Stimulated activated CD4-positive, alpha-beta T cell treated with anti-CD3 and anti-CD28 coated beads, Interleukin-12 subunit alpha, Interleukin-12 subunit beta, amount 100 ng/mL, for 48 hours (primary cell): ENCODE measurements at regions not wholly inside any gene's neighbourhood (a gene's known extent, or its start where the extent isn't known, plus 50 kb on each side); places are given as distances from the start of the nearest gene placed in this dataset.
A peak's percentile ranks its signal among the peaks of the same experiment; 100 is the strongest.
"Not testable (repeated sequence)": the region's sequence is repeated elsewhere in the genome, so short reads cannot be mapped to it uniquely, and the experiment has no call there.

Source experiments
- DNase-seq, 3 donors: peaks; one replicate each; pipeline ENCODE4 v3.0.0-alpha.2; 2020; ENCODE audit warnings: low read depth in 2 of 3, low spot score in 1 of 3

DNA sequence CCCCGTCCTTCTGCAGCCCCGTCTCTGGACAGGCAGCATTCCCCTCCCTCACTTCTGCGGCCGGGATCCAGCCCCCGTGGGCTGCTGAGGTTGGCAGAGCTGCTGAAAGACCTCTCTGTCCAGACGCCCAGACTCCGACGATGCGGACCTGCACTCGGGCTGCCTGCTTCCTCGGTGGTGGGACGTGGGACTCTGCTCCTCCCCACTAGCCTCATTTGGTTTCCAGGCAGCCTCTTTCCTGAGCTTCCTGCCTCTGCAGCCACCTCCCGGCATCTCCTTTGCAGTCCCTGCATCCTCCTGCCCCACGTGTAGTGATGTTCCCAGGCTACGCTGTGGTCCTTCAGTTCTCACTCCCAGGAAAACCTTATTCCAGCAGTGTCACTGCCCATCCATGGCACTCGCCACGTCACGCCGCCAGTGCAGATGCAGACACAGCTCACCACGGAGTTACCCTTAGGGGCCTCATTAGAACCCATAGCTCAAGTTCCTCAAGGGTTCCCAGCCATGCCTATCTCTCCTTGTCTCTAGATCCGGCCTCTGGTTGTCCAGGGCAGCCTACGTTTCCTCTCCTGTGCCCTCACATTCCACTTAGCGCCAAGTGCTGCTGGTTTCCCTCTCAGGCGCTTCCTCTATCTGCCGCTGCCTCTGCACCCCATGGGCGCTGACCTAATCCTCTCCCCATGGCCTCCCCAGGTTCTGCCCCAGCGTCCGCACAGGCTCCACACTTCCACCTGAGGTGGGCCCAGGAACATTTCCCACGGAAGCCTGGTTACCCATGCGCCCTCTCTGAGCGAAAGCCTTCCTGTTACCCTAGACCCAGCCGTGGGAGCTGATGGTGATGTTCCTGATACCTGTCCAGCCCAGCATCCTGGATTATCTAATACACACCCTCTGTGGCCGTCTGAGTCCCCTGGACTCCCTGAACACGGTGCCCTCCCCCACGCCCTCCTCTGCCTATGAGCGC lies 318.3 kb upstream of the MYT1L start:
- DNase-seq = no peak

DNA sequence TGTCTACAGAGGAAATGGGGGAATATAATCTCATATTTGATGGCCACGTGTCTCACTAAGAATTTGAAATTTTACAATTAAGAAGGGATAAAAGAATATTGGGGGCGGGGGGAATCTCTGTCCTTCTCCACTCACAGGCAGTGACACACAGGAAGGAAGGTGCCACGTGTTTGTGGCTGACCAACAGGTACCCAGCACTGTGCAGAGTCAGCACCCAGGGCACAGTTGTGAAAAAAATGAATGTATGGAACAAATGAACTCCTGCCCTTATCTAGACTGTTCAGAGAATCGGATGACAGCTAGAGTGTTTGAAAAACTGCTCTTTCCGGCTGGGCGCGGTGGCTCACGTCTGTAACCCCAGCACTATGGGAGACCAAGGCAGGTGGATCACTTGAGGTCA lies 317.0 kb upstream of the MYT1L start:
- DNase-seq = no peak

DNA sequence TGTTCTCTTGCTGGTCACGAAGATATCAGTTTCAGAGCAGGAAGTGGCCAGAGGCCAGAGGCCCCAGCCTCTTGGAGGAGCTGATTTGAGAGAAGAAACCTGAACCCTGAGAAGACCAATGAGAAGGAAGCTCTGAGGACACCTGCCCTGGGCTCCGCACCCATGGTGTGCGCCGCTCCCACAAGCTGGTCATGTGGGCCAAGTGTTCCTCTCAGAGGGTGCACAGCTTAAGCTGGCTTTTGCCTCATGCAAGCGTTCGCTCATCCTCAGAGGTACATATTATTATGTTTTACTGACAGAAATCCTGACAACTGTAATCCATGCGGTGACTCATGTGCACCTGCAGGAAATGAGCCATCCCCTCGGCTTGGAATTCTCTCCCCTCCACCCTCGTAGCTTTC lies 316.1 kb upstream of the MYT1L start:
- peak in 1 of 3 donors; percentile 17 for DNase-seq

DNA sequence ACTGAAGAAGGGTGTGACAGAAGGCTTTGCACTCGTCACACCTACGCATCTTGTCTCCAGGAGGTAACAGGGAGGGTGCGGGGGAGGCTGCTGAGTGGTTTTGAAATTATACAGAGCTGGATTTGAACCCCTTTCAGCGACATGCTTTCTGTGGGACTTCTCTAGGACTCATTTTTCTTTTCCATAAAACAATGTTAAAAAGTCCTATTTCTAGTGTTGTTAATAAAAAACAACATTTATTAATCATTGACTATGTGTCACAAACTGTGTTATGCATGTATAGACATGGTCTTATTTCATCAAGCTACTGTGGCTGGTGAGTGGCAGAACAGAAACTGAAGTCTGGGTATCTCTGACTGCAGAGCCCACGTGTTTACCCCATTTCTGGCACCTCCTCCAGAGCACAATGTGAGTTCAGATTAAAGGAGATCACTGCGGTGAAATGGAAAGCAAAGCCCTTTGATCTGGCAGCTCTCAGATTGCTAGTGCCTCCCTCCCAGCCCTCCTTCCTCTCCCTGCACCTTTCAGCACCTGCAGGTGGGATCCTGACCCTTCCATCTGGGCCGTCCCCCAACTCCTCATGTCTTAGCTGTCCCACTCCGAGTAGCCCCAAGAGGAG lies 315.5 kb upstream of the MYT1L start:
- peak; percentile 12 to 38 (median 30) for DNase-seq

DNA sequence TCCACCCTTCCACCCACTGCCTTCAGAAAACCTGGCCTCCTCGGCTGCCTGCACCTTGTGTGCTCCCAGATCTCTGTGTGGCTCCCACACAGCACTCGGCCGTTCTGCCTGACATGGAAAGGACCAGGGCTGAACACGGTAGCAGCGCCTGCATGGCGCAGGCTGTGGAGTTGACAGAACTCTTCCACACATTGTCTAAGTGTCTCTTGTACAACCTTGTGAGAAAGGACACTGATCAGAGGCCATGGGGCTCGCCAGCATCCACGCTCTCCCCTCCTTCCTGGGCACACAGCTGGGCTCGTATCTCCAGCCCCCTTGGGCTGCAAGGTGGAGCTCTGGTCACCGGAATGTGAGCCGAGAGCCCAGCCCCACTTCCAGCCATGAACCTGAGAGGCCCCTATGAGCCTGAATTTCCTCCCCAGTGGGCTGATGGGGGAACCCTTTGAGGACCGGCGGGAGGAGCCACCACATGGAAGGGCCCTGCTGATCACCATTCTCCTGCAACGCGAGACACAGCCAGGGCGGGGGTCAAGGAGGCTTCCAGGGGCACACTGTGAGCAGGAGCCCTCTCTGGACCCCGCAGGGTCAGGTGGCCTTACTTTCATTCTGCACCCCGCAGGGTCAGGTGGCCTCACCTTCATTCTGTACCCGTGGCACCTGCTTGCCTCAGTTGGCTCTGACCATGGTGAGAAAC lies 314.2 kb upstream of the MYT1L start:
- no peak for DNase-seq

DNA sequence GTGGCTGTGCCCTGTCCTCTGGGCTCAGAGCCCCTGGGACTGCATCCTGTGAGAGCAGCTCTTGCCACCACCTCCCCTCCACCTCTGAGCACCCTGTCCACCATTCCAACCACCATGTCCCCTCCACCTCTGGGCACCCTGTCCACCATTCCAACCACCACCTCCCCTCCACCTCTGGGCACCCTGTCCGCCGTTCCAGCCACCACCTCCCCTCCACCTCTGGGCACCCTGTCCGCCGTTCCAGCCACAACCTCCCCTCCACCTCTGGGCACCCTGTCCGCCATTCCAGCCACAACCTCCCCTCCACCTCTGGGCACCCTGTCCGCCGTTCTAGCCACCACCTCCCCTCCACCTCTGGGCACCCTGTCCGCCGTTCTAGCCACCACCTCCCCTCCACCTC lies 313.7 kb upstream of the MYT1L start:
- DNase-seq = not testable (repeated sequence)

DNA sequence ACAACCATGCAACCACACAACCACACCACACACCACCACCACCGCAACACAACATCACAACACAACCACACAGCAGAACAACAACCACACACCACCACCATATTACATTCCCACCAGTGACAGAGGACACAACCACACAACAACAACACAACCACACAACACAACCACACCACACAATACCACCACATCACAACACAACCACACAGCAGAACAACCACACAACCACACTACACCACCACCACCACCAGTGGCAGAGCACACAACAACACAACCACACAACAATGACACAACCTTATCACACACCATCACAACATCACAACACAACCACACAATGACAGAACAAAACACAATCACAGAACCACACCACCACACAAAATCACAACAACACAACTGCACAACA lies 313.0 kb upstream of the MYT1L start:
- DNase-seq = no peak

DNA sequence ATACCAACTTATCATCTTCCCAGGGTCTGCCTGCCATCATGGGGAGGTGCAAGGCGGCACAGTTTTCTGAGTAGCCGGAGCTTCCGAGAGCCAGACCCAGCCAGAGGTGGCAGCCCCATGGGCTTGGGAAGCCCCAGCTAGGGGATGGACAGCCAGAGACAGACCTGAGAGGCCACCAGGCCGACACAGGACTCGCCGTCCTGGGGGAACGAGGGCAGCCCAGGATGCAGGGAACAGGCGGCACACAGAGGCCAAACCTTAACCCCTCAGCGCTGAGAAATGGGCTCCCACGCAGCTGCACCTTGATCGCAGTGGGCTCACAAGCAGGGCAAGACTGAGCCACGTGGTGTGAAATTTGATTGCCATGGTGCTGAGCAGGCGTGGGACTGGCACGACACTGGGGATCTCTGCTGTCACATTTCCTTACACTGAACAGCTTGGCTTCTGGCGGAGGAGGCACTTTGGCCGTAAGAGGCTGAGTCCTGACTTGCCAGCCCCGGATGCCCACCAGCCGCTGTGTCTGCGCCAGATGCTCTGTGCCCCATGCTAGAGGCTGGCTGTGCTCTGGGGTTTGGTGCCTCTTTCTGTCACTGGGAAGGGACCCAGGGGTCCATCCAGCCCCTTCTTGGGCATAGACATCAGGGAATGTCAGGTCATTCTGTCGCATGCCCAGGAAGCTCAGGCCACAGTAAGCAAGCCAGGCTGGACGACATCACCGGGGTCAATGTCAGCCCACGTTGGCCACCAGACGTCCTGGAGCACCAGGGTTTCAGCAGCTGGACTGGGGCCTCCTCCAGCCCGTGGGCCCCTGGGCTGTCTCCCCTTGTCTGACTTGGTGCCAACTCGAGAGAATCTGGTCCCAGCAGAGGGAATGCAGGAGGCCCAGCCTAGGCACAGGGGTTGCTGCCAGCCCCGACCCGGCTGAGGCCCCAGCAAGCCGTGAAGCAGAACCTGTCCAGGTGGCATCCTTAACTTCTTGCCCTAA lies 312.1 kb upstream of the MYT1L start:
- DNase-seq = no peak

DNA sequence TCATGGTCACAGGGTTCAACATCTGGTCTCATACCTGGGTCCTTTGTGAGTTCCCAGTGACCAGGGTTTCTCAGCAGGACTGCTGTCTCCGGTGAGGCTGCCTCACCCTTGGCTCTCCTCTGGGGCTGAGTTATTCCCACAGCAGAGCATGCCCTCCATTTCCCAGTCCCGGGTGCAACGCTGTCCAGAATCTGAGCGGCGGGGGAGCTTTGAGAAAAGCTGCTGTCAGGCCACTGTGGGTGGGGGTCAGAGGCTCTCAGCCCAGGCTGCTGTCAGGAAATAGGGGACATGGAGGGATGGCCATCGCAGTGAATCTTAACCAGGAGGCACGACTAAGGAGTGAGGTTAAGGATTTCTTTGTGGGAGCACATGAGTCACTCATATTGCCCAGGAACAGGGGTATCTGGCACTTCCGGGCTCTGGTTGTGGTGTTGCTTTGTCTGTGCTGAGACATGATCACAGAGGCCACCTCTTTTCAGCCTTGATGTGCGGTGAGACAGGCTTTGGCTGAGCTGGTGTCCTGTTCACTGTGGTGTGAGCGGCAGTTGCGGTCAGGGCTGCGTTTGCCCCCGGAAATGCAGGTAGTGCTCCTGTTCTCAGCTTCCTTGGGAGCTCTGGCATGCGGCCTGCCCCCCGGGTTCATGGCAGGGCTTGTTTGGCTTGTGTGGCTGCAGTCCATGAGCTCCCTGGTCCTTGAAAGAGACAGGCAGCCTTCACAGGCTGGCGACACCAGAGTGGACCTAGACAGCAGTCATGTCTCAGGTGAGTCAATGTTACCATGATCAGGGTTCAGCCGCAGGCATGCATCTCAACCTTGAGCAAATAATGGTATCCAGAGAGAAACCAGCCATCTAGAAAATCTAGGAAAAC lies 310.7 kb upstream of the MYT1L start:
- DNase-seq = no peak

DNA sequence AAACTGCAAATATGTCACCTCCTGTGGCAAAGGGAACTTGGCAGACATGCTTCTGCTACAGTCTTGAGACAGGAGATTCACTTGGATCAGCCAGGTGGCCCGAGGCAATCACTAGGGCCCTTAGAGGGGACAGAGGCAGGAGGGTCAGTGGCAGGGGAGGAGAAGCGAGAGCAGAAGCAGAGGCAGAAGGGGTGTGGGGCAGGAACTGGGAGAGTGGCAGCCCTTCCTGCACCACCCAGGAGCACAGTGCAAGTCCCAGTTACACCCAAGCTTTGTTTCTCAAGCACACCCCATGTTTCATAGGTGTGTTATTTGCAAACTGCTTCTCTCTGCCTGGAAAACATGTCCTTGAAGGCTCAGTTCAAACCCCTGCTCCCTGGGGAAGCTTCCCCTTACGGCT lies 309.7 kb upstream of the MYT1L start:
- DNase-seq = no peak

DNA sequence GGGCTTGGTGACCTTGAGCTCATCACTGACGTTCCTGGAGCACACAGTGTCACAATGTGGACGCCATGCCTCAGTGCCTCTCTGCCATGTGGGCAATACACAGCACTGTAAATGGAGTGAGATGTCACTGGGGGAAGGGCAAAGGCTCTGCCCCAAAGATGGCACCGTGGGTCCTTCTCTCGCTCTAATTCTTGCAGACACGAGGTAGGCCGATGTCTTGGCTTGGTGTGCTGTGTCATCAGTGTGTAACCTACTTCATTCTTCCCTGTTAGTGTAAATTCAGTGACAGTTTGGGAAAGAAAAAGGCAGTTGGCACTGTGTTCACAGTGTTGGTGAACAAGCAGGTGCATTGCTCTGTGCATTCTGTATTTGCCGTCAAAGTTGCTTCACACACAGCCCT lies 309.3 kb upstream of the MYT1L start:
- no peak for DNase-seq

DNA sequence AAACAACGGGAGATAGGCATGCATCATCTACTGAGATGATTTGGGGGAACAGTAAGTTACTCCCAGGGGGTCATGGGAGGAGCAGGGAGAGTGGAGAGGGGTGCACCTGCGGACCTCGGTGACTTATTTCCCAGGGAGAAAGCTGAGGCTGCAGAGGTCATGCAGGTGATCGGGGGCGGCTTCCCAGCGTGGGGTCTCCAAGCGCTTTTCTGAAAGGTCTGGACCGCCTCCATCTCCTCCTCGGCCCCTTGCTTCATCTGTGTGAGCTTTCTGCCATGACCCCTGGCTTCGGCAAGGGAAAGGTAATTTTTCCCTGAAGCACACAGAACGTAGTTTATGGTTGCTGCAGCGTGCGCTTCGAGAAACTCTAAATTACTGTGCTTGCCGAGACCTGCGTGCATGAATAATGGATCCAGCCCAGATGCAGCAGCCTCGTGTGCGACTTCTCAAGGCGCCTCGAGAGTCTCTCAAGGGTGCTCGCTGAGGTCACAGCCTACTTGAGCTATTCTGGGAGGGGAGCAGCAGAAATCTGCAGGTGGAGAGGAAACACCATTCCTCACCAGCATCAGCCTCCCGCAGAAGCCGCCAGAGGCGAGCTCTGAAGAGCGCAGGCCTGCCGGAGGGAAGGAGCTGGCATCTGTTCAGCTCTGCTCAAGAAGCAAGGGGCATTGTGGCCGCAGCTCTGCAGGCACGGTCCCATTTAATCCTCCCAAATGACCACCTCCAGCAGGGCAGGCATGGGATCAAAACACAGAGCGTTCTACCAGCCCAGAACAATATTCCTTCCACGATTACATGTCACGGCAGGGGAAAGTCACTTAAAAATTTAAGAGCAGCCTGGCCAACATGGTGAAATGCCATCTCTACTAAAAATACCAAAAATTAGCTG lies 308.4 kb upstream of the MYT1L start:
- DNase-seq = no peak

DNA sequence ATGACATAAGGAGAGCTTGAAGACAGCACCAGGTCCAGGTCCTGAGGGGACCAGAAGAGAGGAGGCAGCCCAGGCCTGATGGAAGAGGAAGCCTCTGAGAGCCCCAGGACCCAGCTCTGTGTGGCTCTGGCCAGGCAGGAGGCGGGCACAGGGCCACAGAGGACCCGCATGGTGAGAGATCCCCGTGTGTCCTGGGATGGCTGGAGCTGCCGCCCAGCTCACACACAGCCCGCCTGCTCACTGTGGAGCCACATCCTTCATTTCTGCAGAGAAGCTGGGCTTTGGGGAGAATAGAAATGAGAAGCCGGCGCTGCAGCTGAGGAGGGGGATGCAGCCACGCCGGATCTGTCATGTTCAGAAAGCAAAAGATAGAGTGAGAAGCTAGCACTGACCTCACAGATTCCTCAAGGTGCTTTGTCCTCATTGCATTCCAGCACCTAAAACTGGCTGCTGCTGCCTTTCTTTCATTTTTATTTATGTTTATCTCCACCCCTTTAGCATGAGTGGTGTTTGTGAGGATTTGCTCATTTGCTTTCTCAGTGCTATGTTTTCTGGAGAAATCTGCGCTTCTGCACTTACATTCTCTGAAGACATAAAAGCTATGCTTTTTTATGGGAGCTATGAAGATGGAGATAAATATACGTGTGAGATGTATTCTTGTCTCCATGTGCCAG lies 307.6 kb upstream of the MYT1L start:
- no peak for DNase-seq

DNA sequence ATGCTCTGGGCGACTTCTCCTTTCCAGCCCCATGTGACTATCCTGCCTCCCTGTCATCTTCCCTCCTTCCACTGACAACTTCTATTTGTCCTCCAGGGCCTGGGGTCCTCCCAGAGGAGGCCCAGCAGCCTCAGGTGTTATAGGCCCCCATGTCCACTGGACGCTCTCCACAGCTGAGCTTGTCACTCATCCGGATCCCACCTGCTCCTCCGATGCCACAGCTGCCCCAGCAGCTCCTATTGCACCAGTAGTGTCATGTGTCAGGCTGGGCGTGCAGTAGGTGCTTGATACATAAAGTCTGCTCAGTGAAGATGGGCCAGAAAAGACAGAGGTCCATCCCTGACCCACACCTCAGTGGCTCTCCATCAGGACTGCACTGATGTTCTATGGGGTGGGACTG lies 305.7 kb upstream of the MYT1L start:
- DNase-seq = no peak

DNA sequence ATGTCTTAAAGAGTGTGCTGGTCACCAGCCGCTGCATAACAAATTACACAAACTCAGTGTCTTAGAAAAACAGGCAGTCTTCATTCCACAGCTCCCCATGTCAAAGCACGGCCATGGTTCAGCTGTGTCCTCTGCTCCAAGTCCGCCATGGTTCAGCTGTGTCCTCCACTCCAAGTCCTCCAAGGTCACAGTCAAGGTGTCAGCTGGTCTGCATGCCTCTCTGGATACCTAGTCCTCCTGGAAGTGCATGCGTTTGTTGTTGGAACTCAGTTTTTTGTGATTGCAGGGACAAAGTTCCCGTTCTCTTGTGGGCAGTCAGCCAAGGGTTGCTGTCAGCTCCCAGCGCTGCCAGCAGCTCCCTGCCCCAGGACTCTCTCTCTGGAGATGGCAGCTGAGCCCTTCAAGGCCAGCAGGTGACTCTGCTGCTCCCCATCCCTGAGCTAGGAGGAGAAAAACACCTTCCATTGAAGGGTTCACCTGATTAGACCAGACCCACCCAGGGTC lies 304.0 kb upstream of the MYT1L start:
- DNase-seq = no peak

DNA sequence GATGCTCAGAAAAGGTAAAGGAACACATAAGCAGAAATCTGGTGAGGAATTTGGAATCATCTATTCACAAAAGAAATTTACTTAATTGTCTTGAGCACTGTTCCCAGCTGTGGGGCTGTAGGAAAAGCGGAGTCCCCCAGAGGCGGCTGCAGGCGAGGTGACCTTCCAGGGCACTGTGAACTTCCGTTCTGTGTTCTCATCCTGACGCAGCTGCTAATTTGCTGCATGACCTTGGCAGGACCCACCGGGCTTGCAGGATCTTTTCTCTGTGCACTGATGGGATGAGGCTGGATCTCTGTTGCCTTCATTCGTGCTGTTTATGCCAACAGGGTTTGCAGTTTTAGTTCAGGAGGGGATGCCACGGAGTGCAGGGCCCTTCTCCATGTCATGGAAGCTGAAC lies 301.9 kb upstream of the MYT1L start:
- no peak for DNase-seq

DNA sequence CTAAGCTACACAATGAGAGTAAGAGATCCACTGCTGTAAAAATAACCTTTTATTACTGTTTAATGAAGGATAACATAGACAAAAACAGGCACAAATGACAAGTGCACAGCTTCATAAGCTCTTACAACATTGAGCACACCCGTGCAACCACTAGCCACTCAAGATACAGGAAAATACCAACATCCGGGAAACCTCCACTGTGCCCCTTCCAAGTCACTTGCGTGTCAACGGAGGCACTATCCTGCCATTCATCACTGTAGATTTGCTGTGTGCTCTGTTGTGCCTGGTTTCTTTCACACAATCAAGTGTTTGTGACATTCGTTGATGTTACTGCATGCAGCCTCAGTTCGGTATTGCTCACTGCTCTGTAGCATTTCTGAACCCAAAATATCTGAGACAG lies 292.9 kb upstream of the MYT1L start:
- no peak for DNase-seq

DNA sequence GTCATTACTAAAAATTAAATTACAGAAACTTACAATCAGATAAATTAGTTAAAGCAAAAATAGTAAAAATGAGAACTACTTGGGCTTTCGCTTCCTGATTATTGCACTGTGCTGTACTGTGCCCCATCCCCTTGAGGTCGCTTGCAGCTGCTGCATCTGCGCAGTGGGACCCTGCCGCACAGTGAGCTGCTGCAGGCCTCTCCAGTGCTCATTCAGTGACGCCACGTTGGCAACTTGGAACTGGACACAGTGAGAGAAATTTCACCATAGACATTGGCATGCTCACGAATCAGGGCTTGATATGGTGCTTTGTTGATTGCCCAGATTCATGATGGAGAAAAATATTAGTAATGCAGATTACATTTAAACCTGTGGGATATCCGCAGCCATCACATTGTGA lies 290.8 kb upstream of the MYT1L start:
- no peak for DNase-seq
